ENCODE measurements at regions not wholly inside any gene's neighbourhood (a gene's known extent, or its start where the extent isn't known, plus 50 kb on each side); places are given as distances from the start of the nearest gene placed in this dataset.

DNA sequence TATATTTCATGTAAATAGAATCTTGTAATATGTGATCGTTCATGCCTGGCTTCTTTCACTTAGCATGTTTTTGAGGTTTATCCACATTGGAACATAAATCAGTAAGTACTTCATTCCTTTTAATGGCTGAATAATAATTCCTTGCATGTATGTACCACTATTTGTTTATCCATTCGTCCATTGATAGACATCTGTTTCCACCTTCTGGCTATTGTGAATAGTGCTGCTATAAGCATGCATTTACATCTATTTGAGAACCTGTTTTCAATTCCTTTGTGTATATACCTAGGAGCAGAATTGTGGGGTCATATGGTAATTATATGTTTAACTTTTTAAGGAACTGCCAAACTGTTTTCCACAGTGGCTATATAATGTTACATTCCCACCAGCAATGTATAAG lies 356.7 kb upstream of the DIPK2B start (continued):
- TF ChIP-seq, protein P1, sequence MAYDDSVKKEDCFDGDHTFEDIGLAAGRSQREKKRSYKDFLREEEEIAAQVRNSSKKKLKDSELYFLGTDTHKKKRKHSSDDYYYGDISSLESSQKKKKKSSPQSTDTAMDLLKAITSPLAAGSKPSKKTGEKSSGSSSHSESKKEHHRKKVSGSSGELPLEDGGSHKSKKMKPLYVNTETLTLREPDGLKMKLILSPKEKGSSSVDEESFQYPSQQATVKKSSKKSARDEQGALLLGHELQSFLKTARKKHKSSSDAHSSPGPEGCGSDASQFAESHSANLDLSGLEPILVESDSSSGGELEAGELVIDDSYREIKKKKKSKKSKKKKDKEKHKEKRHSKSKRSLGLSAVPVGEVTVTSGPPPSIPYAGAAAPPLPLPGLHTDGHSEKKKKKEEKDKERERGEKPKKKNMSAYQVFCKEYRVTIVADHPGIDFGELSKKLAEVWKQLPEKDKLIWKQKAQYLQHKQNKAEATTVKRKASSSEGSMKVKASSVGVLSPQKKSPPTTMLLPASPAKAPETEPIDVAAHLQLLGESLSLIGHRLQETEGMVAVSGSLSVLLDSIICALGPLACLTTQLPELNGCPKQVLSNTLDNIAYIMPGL (CRISPR knock-in tag; IDR thresholded peaks at IDR 0.05), result no peak

DNA sequence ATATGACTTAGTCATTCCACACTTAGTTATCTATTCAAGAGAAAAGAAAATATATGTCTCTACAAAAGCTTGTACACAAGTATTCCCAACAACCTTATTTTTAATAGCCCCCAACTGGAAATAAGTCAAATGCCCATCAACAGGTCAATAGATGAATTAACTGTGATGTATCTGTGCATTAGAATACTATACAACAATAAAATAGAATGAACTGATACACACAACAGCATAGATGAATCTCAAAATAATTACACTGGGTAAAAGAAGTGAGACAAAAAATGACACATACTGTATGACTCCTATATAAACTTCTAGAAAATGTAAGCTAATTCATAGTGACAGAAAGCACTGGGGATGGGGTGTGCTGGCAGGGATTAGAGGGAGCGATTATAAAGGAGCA lies 354.1 kb upstream of the DIPK2B start:
- intact Hi-C loops (cut with micrococcal nuclease), result no loop called here
- H3K4me3 ChIP-seq, result no peak overlapping the region
- H3K4me2 ChIP-seq (ENCODE audit: insufficient read depth, low read length), result no peak overlapping the region
- ChIA-PET POLR2A (interaction anchor here (1.1 kb wide), 1 partner anchor 121 kb away, joined by 3 read pairs; no protein-coding TSS in a partner anchor), CTCF (ENCODE audit: low intra/inter-chr PET ratio) (no interaction called here)
- H3K79me2 ChIP-seq (ENCODE audit: control insufficient read depth, insufficient read depth, low read length), result no peaks in the 10 kb centered on the region
- H3K36me3 ChIP-seq (ENCODE audit: control insufficient read depth, insufficient read depth, low read length), result no peaks in the 10 kb centered on the region
- no TSS peak for BruUV-seq (replicated peaks)
- H3K27me3 ChIP-seq (ENCODE audit: control insufficient read depth in 2 of 2, insufficient read depth in 2 of 2, low read length in 2 of 2), result no peaks in the 10 kb centered on the region
- H3K9ac ChIP-seq (ENCODE audit: insufficient read depth in 1 of 2, low read depth in 2 of 2, low read length in 2 of 2), result no peak overlapping the region
- DNase-seq (ENCODE audit: extremely low read depth in 1 of 4, low spot score in 3 of 4) (no peak), FAIRE-seq (no peak), ATAC-seq (no peak)
- no peaks in the 10 kb centered on the region for H3K9me1 ChIP-seq (ENCODE audit: control insufficient read depth, insufficient read depth, low read length)
- TF ChIP-seq KLF16 (IDR thresholded peaks at IDR 0.05) (no peak), NR1H2 (CRISPR knock-in tag; IDR thresholded peaks at IDR 0.05) (no peak)
- H3K27ac ChIP-seq (ENCODE audit: extremely low read depth, low read depth, low read length), result no peak overlapping the region
- WGBS (ENCODE audit: insufficient coverage, low coverage, missing lambda C conversion rate), result 0% methylated on average over 1 of the region's 1 CpG
- no peaks in the 10 kb centered on the region for H3K9me3 ChIP-seq (replicated peaks; ENCODE audit: control insufficient read depth, insufficient read depth, low read depth, low read length)
- H2AFZ ChIP-seq (ENCODE audit: low read depth, low read length), result no peak overlapping the region
- no peaks in the 10 kb centered on the region for H3K4me1 ChIP-seq (replicated peaks in 1 of 2; ENCODE audit: control insufficient read depth in 2 of 2, insufficient read depth in 2 of 2, low read length in 2 of 2)
- no peaks in the 10 kb centered on the region for H4K20me1 ChIP-seq (replicated peaks; ENCODE audit: control insufficient read depth, insufficient read depth, low read length)
- in situ Hi-C loops (cut with MboI), result no loop called here
